OCI-LY3 (cell line): ENCODE measurements at regions not wholly inside any gene's neighbourhood (a gene's known extent, or its start where the extent isn't known, plus 50 kb on each side); places are given as distances from the start of the nearest gene placed in this dataset.

Experiments used
- H2AFZ ChIP-seq: fragments of 200-600, 300-600 bp; shearing (Covaris generic); 2 replicates; pipeline ENCODE4 v1.6.0; 2014; ENCODE audit warnings: antibody characterized with exemption, low read depth, low read length
- H3K27ac ChIP-seq: fragments of 200-600, 300-600 bp; sonication (generic); 2 replicates; pipeline ENCODE4 v1.5.1; 2014; ENCODE audit warnings: mild to moderate bottlenecking, low read length, moderate library complexity, mixed read lengths
- H3K27me3 ChIP-seq: fragments of 200-600, 300-600 bp; sonication (generic); 2 replicates; pipeline ENCODE4 v1.6.1; 2014; ENCODE audit warnings: low read depth, low read length, mixed read lengths
- H3K36me3 ChIP-seq: fragments of 200-600, 300-600 bp; sonication (generic); replicated peaks from 2 replicates; pipeline ENCODE3; 2014; ENCODE audit warnings: low read depth, low read length, mixed read lengths
- H3K4me1 ChIP-seq: fragments of 300-600, 200-600 bp; sonication (generic); 2 replicates; pipeline ENCODE4 v1.6.1; 2014; ENCODE audit warnings: low read length, mixed read lengths
- H3K4me2 ChIP-seq: fragments of 200-600, 300-600 bp; sonication (generic); 2 replicates; pipeline ENCODE4 v1.6.1; 2014; ENCODE audit warnings: low read length, mixed read lengths
- H3K4me3 ChIP-seq: fragments of 300-600, 200-600 bp; sonication (generic); 2 replicates; pipeline ENCODE4 v1.5.1; 2014; ENCODE audit warnings: antibody characterized with exemption, mild to moderate bottlenecking, low read length, moderate library complexity
- H3K79me2 ChIP-seq: fragments of 300-600, 200-600 bp; shearing (Covaris generic); 2 replicates; pipeline ENCODE4 v1.6.1; 2014; ENCODE audit warnings: mild to moderate bottlenecking, low read length, mixed read lengths
- H3K9ac ChIP-seq: fragments of 300-600, 200-600 bp; shearing (Covaris generic); 2 replicates; pipeline ENCODE4 v1.6.0; 2014; ENCODE audit warnings: mild to moderate bottlenecking, low read length, moderate library complexity
- H3K9me3 ChIP-seq: fragments of 200-600, 300-600 bp; shearing (Covaris generic); 2 replicates; pipeline ENCODE4 v1.6.1; 2014; ENCODE audit warnings: low read length, mixed read lengths; ENCODE audit not compliant: insufficient read depth
- H4K20me1 ChIP-seq: fragments of 200-600, 300-600 bp; sonication (generic); 2 replicates; pipeline ENCODE4 v1.6.1; 2016; ENCODE audit warnings: low read length, mixed read lengths; ENCODE audit not compliant: insufficient read depth
- EZH2phosphoT487 ChIP-seq: fragments of 200-600 bp; shearing (Covaris generic); IDR thresholded peaks from 2 replicates; pipeline ENCODE4 v1.6.1; 2018; ENCODE audit warnings: antibody characterized with exemption, mixed run types, low read depth
- TF ChIP-seq, protein P1 (sequence below): fragments of 200-600, 300-600 bp; sonication (generic); IDR thresholded peaks from 2 replicates; pipeline ENCODE4 v1.5.1; 2014; ENCODE audit warnings: antibody characterized with exemption, low read length, low read depth

GRCh38 chr5:51652980-51653379, 269.7 kb downstream of the ISL1 start:
- TF ChIP-seq, protein P1, sequence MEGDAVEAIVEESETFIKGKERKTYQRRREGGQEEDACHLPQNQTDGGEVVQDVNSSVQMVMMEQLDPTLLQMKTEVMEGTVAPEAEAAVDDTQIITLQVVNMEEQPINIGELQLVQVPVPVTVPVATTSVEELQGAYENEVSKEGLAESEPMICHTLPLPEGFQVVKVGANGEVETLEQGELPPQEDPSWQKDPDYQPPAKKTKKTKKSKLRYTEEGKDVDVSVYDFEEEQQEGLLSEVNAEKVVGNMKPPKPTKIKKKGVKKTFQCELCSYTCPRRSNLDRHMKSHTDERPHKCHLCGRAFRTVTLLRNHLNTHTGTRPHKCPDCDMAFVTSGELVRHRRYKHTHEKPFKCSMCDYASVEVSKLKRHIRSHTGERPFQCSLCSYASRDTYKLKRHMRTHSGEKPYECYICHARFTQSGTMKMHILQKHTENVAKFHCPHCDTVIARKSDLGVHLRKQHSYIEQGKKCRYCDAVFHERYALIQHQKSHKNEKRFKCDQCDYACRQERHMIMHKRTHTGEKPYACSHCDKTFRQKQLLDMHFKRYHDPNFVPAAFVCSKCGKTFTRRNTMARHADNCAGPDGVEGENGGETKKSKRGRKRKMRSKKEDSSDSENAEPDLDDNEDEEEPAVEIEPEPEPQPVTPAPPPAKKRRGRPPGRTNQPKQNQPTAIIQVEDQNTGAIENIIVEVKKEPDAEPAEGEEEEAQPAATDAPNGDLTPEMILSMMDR = no peak
- no peak for TF ChIP-seq EZH2phosphoT487
- Histone ChIP-seq H3K9me3 (no peaks in the 10 kb centered on the region), H3K4me1 (no peaks in the 10 kb centered on the region), H4K20me1 (no peaks in the 10 kb centered on the region), H3K79me2 (no peaks in the 10 kb centered on the region), H3K4me2 (no peak overlapping the region), H3K9ac (no peak overlapping the region), H3K36me3 (no peaks in the 10 kb centered on the region), H3K27me3 (no peaks in the 10 kb centered on the region), H3K27ac (no peak overlapping the region), H2AFZ (no peak overlapping the region), H3K4me3 (no peak overlapping the region)

GRCh38 chr5:51657340-51658240, 274.3 kb downstream of the ISL1 start:
- no peak overlapping the region for H2AFZ ChIP-seq
- H3K27me3 ChIP-seq = no peaks in the 10 kb centered on the region
- no peaks in the 10 kb centered on the region for H3K79me2 ChIP-seq
- H3K27ac ChIP-seq = no peak overlapping the region
- H3K9ac ChIP-seq = no peak overlapping the region
- H3K4me1 ChIP-seq = no peaks in the 10 kb centered on the region
- H3K36me3 ChIP-seq = no peaks in the 10 kb centered on the region
- H4K20me1 ChIP-seq = no peaks in the 10 kb centered on the region
- no peak overlapping the region for H3K4me2 ChIP-seq
- TF ChIP-seq EZH2phosphoT487 = no peak
- TF ChIP-seq, protein P1 = no peak
- no peak overlapping the region for H3K4me3 ChIP-seq
- H3K9me3 ChIP-seq = no peaks in the 10 kb centered on the region

GRCh38 chr5:51661646-51662265, 278.5 kb downstream of the ISL1 start:
- H3K27me3 ChIP-seq = no peaks in the 10 kb centered on the region
- H3K36me3 ChIP-seq = no peaks in the 10 kb centered on the region
- no peak for TF ChIP-seq EZH2phosphoT487
- TF ChIP-seq, protein P1 = no peak

GRCh38 chr5:51664491-51665250, 281.4 kb downstream of the ISL1 start:
- no peaks in the 10 kb centered on the region for H3K79me2 ChIP-seq
- no peaks in the 10 kb centered on the region for H3K9me3 ChIP-seq
- no peaks in the 10 kb centered on the region for H3K36me3 ChIP-seq
- TF ChIP-seq EZH2phosphoT487 = no peak
- TF ChIP-seq, protein P1 = no peak
- H3K4me2 ChIP-seq = no peak overlapping the region
- no peaks in the 10 kb centered on the region for H4K20me1 ChIP-seq
- H3K4me3 ChIP-seq = no peak overlapping the region
- H3K4me1 ChIP-seq = no peaks in the 10 kb centered on the region
- no peak overlapping the region for H3K27ac ChIP-seq
- H2AFZ ChIP-seq = no peak overlapping the region
- H3K9ac ChIP-seq = no peak overlapping the region
- H3K27me3 ChIP-seq = no peaks in the 10 kb centered on the region

More at GRCh38 chr5:51661646-51662265, 278.5 kb downstream of the ISL1 start:
- no peak overlapping the region for H2AFZ ChIP-seq
- H3K27ac ChIP-seq = no peak overlapping the region
- H3K9me3 ChIP-seq = no peaks in the 10 kb centered on the region
- no peaks in the 10 kb centered on the region for H4K20me1 ChIP-seq
- no peak overlapping the region for H3K4me3 ChIP-seq
- H3K9ac ChIP-seq = no peak overlapping the region
- H3K79me2 ChIP-seq = no peaks in the 10 kb centered on the region
- H3K4me2 ChIP-seq = no peak overlapping the region
- no peaks in the 10 kb centered on the region for H3K4me1 ChIP-seq
